ENCODE measurements at regions not wholly inside any gene's neighbourhood (a gene's known extent, or its start where the extent isn't known, plus 50 kb on each side); places are given as distances from the start of the nearest gene placed in this dataset.

DNA sequence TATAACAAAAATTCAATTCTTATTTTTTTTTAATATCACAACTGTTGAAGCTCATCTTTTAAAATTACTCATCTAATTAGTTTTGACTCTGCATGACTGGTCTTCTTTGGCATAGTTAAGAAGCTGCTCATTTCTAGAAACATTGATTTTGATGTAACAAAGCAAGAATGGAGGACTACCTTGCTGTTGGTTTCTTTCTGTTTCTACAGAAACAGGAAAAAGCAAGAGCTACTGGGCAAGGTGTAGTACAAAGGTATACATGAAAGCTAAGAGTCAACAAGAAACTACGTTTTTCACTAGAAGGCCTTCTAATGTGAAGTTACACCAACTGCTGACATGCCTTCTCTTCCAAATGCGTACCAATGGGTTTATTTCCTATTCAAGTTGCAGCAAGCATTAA, 90.6 kb upstream of the SYT4 start:
- TF ChIP-seq, protein P1, sequence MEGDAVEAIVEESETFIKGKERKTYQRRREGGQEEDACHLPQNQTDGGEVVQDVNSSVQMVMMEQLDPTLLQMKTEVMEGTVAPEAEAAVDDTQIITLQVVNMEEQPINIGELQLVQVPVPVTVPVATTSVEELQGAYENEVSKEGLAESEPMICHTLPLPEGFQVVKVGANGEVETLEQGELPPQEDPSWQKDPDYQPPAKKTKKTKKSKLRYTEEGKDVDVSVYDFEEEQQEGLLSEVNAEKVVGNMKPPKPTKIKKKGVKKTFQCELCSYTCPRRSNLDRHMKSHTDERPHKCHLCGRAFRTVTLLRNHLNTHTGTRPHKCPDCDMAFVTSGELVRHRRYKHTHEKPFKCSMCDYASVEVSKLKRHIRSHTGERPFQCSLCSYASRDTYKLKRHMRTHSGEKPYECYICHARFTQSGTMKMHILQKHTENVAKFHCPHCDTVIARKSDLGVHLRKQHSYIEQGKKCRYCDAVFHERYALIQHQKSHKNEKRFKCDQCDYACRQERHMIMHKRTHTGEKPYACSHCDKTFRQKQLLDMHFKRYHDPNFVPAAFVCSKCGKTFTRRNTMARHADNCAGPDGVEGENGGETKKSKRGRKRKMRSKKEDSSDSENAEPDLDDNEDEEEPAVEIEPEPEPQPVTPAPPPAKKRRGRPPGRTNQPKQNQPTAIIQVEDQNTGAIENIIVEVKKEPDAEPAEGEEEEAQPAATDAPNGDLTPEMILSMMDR (conservative IDR thresholded peaks at IDR 0.05 in 1 of 2, IDR thresholded peaks at IDR 0.05 in 1 of 2; ENCODE audit: low read depth in 1 of 2, low read length in 2 of 2), result no peak
- TF ChIP-seq EZH2 (IDR thresholded peaks at IDR 0.05; ENCODE audit: low read length, missing control alignments), result no peak
